Duodenal mucosa (tissue), 2 donors: ENCODE measurements at regions not wholly inside any gene's neighbourhood (a gene's known extent, or its start where the extent isn't known, plus 50 kb on each side); places are given as distances from the start of the nearest gene placed in this dataset.

Experiments
- H3K27ac ChIP-seq: one replicate; pipeline ENCODE4 v1.7.0; 2013; ENCODE audit warnings: low read depth, low read length
- H3K27me3 ChIP-seq, 2 donors: one replicate each; pipeline ENCODE4 v1.7.0; 2013; ENCODE audit warnings: low read length in 2 of 2, control low read depth in 1 of 2; ENCODE audit not compliant: insufficient read depth in 2 of 2, control insufficient read depth in 1 of 2
- H3K36me3 ChIP-seq, 2 donors: one replicate each; pipeline ENCODE4 v1.7.0; 2013; ENCODE audit warnings: low read length in 2 of 2, control low read depth in 1 of 2; ENCODE audit not compliant: insufficient read depth in 2 of 2, control insufficient read depth in 1 of 2
- H3K4me1 ChIP-seq, 2 donors: one replicate each; pipeline ENCODE4 v1.7.0; 2013; ENCODE audit warnings: low read length in 2 of 2, control low read depth in 1 of 2; ENCODE audit not compliant: insufficient read depth in 2 of 2, control insufficient read depth in 1 of 2
- H3K4me3 ChIP-seq, 2 donors: one replicate each; pipeline ENCODE4 v1.7.0; 2013; ENCODE audit warnings: low read length in 2 of 2, low read depth in 1 of 2
- H3K9ac ChIP-seq, 2 donors: one replicate each; pipeline ENCODE4 v1.7.0; 2013; ENCODE audit warnings: low read length in 2 of 2, low read depth in 1 of 2
- H3K9me3 ChIP-seq, 2 donors: one replicate each; pipeline ENCODE4 v1.7.0; 2013; ENCODE audit warnings: low read length in 2 of 2, control low read depth in 1 of 2; ENCODE audit not compliant: control insufficient read depth in 1 of 2

GRCh38 chr18:39025531-39025930 lies 1459.9 kb upstream of the CELF4 start:
- H3K9me3 ChIP-seq = no peaks in the 10 kb centered on the region
- no peaks in the 10 kb centered on the region for H3K4me1 ChIP-seq
- no peak overlapping the region for H3K9ac ChIP-seq
- no peaks in the 10 kb centered on the region for H3K36me3 ChIP-seq
- H3K27ac ChIP-seq = no peak overlapping the region
- H3K27me3 ChIP-seq = no peaks in the 10 kb centered on the region
- H3K4me3 ChIP-seq = no peak overlapping the region

- Histone ChIP-seq H3K27me3 (no peaks in the 10 kb centered on the region), H3K36me3 (no peaks in the 10 kb centered on the region), H3K27ac (no peak overlapping the region), H3K9me3 (no peaks in the 10 kb centered on the region), H3K4me3 (no peak overlapping the region), H3K9ac (no peak overlapping the region), H3K4me1 (no peaks in the 10 kb centered on the region)
These were observed 1454.4 kb upstream of the CELF4 start for GRCh38 chr18:39019989-39020388.

GRCh38 chr18:39007031-39007902 lies 1441.7 kb upstream of the CELF4 start:
- Histone ChIP-seq H3K4me3 (no peak overlapping the region), H3K9ac (no peak overlapping the region), H3K27me3 (no peaks in the 10 kb centered on the region), H3K4me1 (no peaks in the 10 kb centered on the region), H3K27ac (no peak overlapping the region), H3K9me3 (peaks cover 0 to 8% of the 10 kb centered on the region in 2 donors), H3K36me3 (no peaks in the 10 kb centered on the region)

- Histone ChIP-seq H3K27ac (no peak overlapping the region), H3K9me3 (no peaks in the 10 kb centered on the region), H3K36me3 (no peaks in the 10 kb centered on the region), H3K9ac (no peak overlapping the region), H3K4me1 (no peaks in the 10 kb centered on the region), H3K4me3 (no peak overlapping the region), H3K27me3 (no peaks in the 10 kb centered on the region)
These were observed 1430.5 kb upstream of the CELF4 start for GRCh38 chr18:38996056-38996455.

GRCh38 chr18:38993342-38993741 lies 1427.7 kb upstream of the CELF4 start:
- no peak overlapping the region for H3K9ac ChIP-seq
- H3K27ac ChIP-seq = no peak overlapping the region
- no peaks in the 10 kb centered on the region for H3K36me3 ChIP-seq
- no peaks in the 10 kb centered on the region for H3K27me3 ChIP-seq
- no peaks in the 10 kb centered on the region for H3K4me1 ChIP-seq
- H3K9me3 ChIP-seq = no peaks in the 10 kb centered on the region
- no peak overlapping the region for H3K4me3 ChIP-seq

GRCh38 chr18:38984968-38985367 lies 1419.4 kb upstream of the CELF4 start:
- Histone ChIP-seq H3K27ac (no peak overlapping the region), H3K27me3 (no peaks in the 10 kb centered on the region), H3K9me3 (no peaks in the 10 kb centered on the region), H3K4me1 (no peaks in the 10 kb centered on the region), H3K36me3 (no peaks in the 10 kb centered on the region), H3K4me3 (no peak overlapping the region), H3K9ac (no peak overlapping the region)

GRCh38 chr18:38982072-38982471 lies 1416.5 kb upstream of the CELF4 start:
- H3K9me3 ChIP-seq = no peaks in the 10 kb centered on the region
- no peaks in the 10 kb centered on the region for H3K27me3 ChIP-seq
- no peak overlapping the region for H3K9ac ChIP-seq
- H3K27ac ChIP-seq = no peak overlapping the region
- no peaks in the 10 kb centered on the region for H3K36me3 ChIP-seq
- no peaks in the 10 kb centered on the region for H3K4me1 ChIP-seq
- no peak overlapping the region for H3K4me3 ChIP-seq

GRCh38 chr18:38981389-38981788 lies 1415.8 kb upstream of the CELF4 start:
- H3K4me1 ChIP-seq = no peaks in the 10 kb centered on the region
- no peaks in the 10 kb centered on the region for H3K9me3 ChIP-seq
- no peak overlapping the region for H3K9ac ChIP-seq
- H3K27me3 ChIP-seq = no peaks in the 10 kb centered on the region
- H3K4me3 ChIP-seq = no peak overlapping the region
- H3K36me3 ChIP-seq = no peaks in the 10 kb centered on the region
- no peak overlapping the region for H3K27ac ChIP-seq

GRCh38 chr18:38980420-38980819 lies 1414.8 kb upstream of the CELF4 start:
- Histone ChIP-seq H3K9ac (no peak overlapping the region), H3K27ac (no peak overlapping the region), H3K9me3 (no peaks in the 10 kb centered on the region), H3K36me3 (no peaks in the 10 kb centered on the region), H3K4me1 (no peaks in the 10 kb centered on the region), H3K4me3 (no peak overlapping the region), H3K27me3 (no peaks in the 10 kb centered on the region)

GRCh38 chr18:38972571-38972970 lies 1407.0 kb upstream of the CELF4 start:
- no peak overlapping the region for H3K9ac ChIP-seq
- no peak overlapping the region for H3K4me3 ChIP-seq
- H3K4me1 ChIP-seq = no peaks in the 10 kb centered on the region
- no peaks in the 10 kb centered on the region for H3K36me3 ChIP-seq
- no peaks in the 10 kb centered on the region for H3K9me3 ChIP-seq
- no peaks in the 10 kb centered on the region for H3K27me3 ChIP-seq
- H3K27ac ChIP-seq = no peak overlapping the region
